ENCODE measurements at regions not wholly inside any gene's neighbourhood (a gene's known extent, or its start where the extent isn't known, plus 50 kb on each side); places are given as distances from the start of the nearest gene placed in this dataset.

GRCh38 chr15:36449084-36449661, 130.3 kb upstream of the CDIN1 start:
- H3K4me2 ChIP-seq (ENCODE audit: insufficient read depth, low read length) = peak overlapping the region; percentile 27; the same call in 1 of the 2 replicates
- 0% methylated on average over 5 of the region's 5 CpGs for WGBS (ENCODE audit: insufficient coverage, low coverage, missing lambda C conversion rate)
- peak; percentile 97 for FAIRE-seq
- peak; percentile 100 for ATAC-seq
- H3K9ac ChIP-seq (ENCODE audit: insufficient read depth in 1 of 2, low read depth in 2 of 2, low read length in 2 of 2) = peak overlapping the region in 1 of 2 experiments; percentile 41; a peak in 2 of 4 replicates
- peak overlapping the region; percentile 87 for H2AFZ ChIP-seq (ENCODE audit: low read depth, low read length)
- no peaks in the 10 kb centered on the region for H3K79me2 ChIP-seq (ENCODE audit: control insufficient read depth, insufficient read depth, low read length)
- intact Hi-C loops (cut with micrococcal nuclease) = loop anchor here (1.0 to 10.0 kb wide), 6 partner anchors 21 to 934 kb away; no protein-coding TSS in a partner anchor
- peaks cover 2 to 15% of the 10 kb centered on the region in 2 experiments; a peak in 2 of 5 replicates for H3K4me1 ChIP-seq (replicated peaks in 1 of 2; ENCODE audit: control insufficient read depth in 2 of 2, insufficient read depth in 2 of 2, low read length in 2 of 2)
- H3K9me3 ChIP-seq (replicated peaks; ENCODE audit: control insufficient read depth, insufficient read depth, low read depth, low read length) = no peaks in the 10 kb centered on the region
- no peaks in the 10 kb centered on the region for H3K36me3 ChIP-seq (ENCODE audit: control insufficient read depth, insufficient read depth, low read length)
- no peaks in the 10 kb centered on the region for H3K9me1 ChIP-seq (ENCODE audit: control insufficient read depth, insufficient read depth, low read length)
- no peaks in the 10 kb centered on the region for H4K20me1 ChIP-seq (replicated peaks; ENCODE audit: control insufficient read depth, insufficient read depth, low read length)
- no peak overlapping the region for H3K4me3 ChIP-seq
- peak; percentile 66 to 94 (median 76) for DNase-seq (ENCODE audit: extremely low read depth in 1 of 4, low spot score in 3 of 4)
- no peaks in the 10 kb centered on the region for H3K27me3 ChIP-seq (ENCODE audit: control insufficient read depth in 2 of 2, insufficient read depth in 2 of 2, low read length in 2 of 2)
- H3K27ac ChIP-seq (ENCODE audit: extremely low read depth, low read depth, low read length) = peak overlapping the region; percentile 74; the same call in 2 of the 3 replicates
- no TSS peak for BruUV-seq (replicated peaks)
- POLR2A ChIA-PET = interaction anchor here (0.7 to 1.8 kb wide), 5 partner anchors 10 to 220 kb away, joined by 3 to 15 read pairs (median 3); no protein-coding TSS in a partner anchor
- in situ Hi-C loops (cut with MboI) = no loop called here
- CTCF ChIA-PET (ENCODE audit: low intra/inter-chr PET ratio) = no interaction called here
- TF ChIP-seq CBFA2T2 (conservative IDR thresholded peaks at IDR 0.05) (peak; percentile 78), MTA2 (IDR thresholded peaks at IDR 0.05; ENCODE audit: low read depth) (peak; percentile 62), CREM (IDR thresholded peaks at IDR 0.05; ENCODE audit: low read depth) (peak; percentile 35; the same call in 1 of the 2 replicates), CAMTA2 (CRISPR knock-in tag; conservative IDR thresholded peaks at IDR 0.05) (no peak), TEAD4 (IDR thresholded peaks at IDR 0.05; ENCODE audit: low read length) (peak; percentile 77), TEAD4 (CRISPR knock-in tag; IDR thresholded peaks at IDR 0.05; ENCODE audit: borderline replicate concordance) (no peak), U2AF2 (optimal IDR thresholded peaks at IDR 0.05; ENCODE audit: low read depth, low read length) (no peak), RUNX1 (IDR thresholded peaks at IDR 0.05; ENCODE audit: low read depth) (no peak), BRD9 (IDR thresholded peaks at IDR 0.05; ENCODE audit: low read depth, partially characterized antibody) (peak; percentile 31), RCOR1 (IDR thresholded peaks at IDR 0.05; ENCODE audit: borderline replicate concordance in 1 of 2, low read depth in 2 of 2, low read length in 2 of 2) (peak; percentile 13 to 80; a peak in 3 of 4 replicates), NBN (IDR thresholded peaks at IDR 0.05; ENCODE audit: low read depth) (0 out of 2 replicates have a peak, but pooled peaks have one; percentile 28), TCF7L2 (IDR thresholded peaks at IDR 0.05; ENCODE audit: low read depth, low read length) (0 out of 2 replicates have a peak, but pooled peaks have one; percentile 24), NCOA6 (IDR thresholded peaks at IDR 0.05) (no peak), TCF3 (CRISPR knock-in tag; IDR thresholded peaks at IDR 0.05) (peak; percentile 83), C11orf30 (IDR thresholded peaks at IDR 0.05; ENCODE audit: low read depth) (no peak), MYNN (IDR thresholded peaks at IDR 0.05) (0 out of 2 replicates have a peak, but pooled peaks have one; percentile 46), MYNN (CRISPR knock-in tag; IDR thresholded peaks at IDR 0.05) (no peak), TAL1 (IDR thresholded peaks at IDR 0.05) (peak; percentile 79), ILK (tag; IDR thresholded peaks at IDR 0.05; ENCODE audit: borderline replicate concordance, low read depth) (no peak), NCOR1 (IDR thresholded peaks at IDR 0.05) (peak; percentile 76), TBP (optimal IDR thresholded peaks at IDR 0.05; ENCODE audit: low read depth, low read length) (peak; percentile 43), ETV5 (CRISPR knock-in tag; IDR thresholded peaks at IDR 0.05; ENCODE audit: low read depth) (no peak), CBFA2T3 (IDR thresholded peaks at IDR 0.05) (peak; percentile 89)
- TF ChIP-seq, protein P1, sequence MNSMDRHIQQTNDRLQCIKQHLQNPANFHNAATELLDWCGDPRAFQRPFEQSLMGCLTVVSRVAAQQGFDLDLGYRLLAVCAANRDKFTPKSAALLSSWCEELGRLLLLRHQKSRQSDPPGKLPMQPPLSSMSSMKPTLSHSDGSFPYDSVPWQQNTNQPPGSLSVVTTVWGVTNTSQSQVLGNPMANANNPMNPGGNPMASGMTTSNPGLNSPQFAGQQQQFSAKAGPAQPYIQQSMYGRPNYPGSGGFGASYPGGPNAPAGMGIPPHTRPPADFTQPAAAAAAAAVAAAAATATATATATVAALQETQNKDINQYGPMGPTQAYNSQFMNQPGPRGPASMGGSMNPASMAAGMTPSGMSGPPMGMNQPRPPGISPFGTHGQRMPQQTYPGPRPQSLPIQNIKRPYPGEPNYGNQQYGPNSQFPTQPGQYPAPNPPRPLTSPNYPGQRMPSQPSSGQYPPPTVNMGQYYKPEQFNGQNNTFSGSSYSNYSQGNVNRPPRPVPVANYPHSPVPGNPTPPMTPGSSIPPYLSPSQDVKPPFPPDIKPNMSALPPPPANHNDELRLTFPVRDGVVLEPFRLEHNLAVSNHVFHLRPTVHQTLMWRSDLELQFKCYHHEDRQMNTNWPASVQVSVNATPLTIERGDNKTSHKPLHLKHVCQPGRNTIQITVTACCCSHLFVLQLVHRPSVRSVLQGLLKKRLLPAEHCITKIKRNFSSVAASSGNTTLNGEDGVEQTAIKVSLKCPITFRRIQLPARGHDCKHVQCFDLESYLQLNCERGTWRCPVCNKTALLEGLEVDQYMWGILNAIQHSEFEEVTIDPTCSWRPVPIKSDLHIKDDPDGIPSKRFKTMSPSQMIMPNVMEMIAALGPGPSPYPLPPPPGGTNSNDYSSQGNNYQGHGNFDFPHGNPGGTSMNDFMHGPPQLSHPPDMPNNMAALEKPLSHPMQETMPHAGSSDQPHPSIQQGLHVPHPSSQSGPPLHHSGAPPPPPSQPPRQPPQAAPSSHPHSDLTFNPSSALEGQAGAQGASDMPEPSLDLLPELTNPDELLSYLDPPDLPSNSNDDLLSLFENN (IDR thresholded peaks at IDR 0.05; ENCODE audit: low read depth in 2 of 2, low read length in 2 of 2) = peak in 1 of 2 experiments; percentile 67; a peak in 1 of 4 replicates
